ENCODE measurements at regions not wholly inside any gene's neighbourhood (a gene's known extent, or its start where the extent isn't known, plus 50 kb on each side); places are given as distances from the start of the nearest gene placed in this dataset.

DNA sequence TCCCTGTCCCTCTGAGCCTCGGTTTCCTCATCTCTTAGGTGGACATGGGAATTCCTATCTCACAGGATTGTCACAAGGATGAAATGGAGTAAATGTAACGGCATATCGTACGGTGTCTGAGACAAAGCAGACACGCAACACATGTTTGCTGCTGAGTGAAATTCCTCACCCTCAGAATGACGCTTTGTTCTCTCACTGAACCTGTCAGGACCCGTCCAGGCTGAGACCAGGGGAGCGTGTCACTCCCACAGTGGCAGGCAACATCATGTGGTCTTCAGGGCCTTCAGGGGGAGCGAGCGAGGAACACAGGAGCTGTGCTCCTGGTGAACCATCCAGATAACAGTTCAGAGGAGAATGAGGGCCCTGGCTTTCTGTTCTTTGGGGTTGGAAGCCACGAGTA lies 74.2 kb downstream of the TOMM20 start:
- no peaks in the 10 kb centered on the region for H3K27me3 Mint-ChIP-seq
- CTCF ChIA-PET = interaction anchor here (0.7 kb wide), 1 partner anchor 29 kb away, joined by 3 read pairs; no protein-coding TSS in a partner anchor
- Histone ChIP-seq H3K9me3 (ENCODE audit: control extremely low read depth in 1 of 3, control insufficient read depth in 2 of 3, insufficient read depth in 1 of 3, low read length in 2 of 3) (no peaks in the 10 kb centered on the region), H2AFZ (ENCODE audit: insufficient read depth, low read depth, low read length, poor library complexity, severe bottlenecking) (no peak overlapping the region), H3K36me3 (replicated peaks in 1 of 2; ENCODE audit: control extremely low read depth in 1 of 2, control insufficient read depth in 1 of 2, extremely low read depth in 1 of 2, insufficient read depth in 2 of 2, low read length in 1 of 2) (no peaks in the 10 kb centered on the region), H3K27ac (ENCODE audit: low read length in 2 of 2) (no peak overlapping the region), H3K4me1 (ENCODE audit: control insufficient read depth in 2 of 2, insufficient read depth in 2 of 2, low read length in 2 of 2) (peaks cover 0 to 4% of the 10 kb centered on the region in 2 donors), H3K9ac (ENCODE audit: low read length) (no peak overlapping the region), H3K79me2 (ENCODE audit: control insufficient read depth, insufficient read depth, low read length) (no peaks in the 10 kb centered on the region), H3K4me2 (replicated peaks; ENCODE audit: low read depth, low read length, poor library complexity, severe bottlenecking) (no peak overlapping the region), H3K27me3 (replicated peaks in 1 of 4; ENCODE audit: control extremely low read depth in 1 of 4, control insufficient read depth in 3 of 4, insufficient read depth in 4 of 4, low read length in 3 of 4) (no peaks in the 10 kb centered on the region), H4K20me1 (ENCODE audit: control insufficient read depth, insufficient read depth, low read length, poor library complexity, severe bottlenecking) (no peaks in the 10 kb centered on the region), H3K4me3 (ENCODE audit: control extremely low read depth in 1 of 5, extremely low read depth in 1 of 5, insufficient read depth in 1 of 5, low read depth in 2 of 5, low read length in 4 of 5) (no peak overlapping the region)
- WGBS (ENCODE audit: insufficient coverage) = 98% methylated on average over 11 of the region's 11 CpGs
- H3K9me3 Mint-ChIP-seq (ENCODE audit: insufficient read depth) = no peaks in the 10 kb centered on the region
- H3K4me3 Mint-ChIP-seq = no peak overlapping the region
- intact Hi-C loops (cut with micrococcal nuclease) = no loop called here
- H3K27ac Mint-ChIP-seq = peak overlapping the region; percentile 10
- POLR2A ChIA-PET = no interaction called here
- DNase-seq = no peak
- H3K4me1 Mint-ChIP-seq = peaks cover 20% of the 10 kb centered on the region
- no peak for ATAC-seq (ENCODE audit: low read depth)
- TF ChIP-seq EZH2 (IDR thresholded peaks at IDR 0.05; ENCODE audit: borderline replicate concordance, insufficient read depth, low read depth, low read length, poor library complexity, severe bottlenecking) = no peak
- TF ChIP-seq, protein P1, sequence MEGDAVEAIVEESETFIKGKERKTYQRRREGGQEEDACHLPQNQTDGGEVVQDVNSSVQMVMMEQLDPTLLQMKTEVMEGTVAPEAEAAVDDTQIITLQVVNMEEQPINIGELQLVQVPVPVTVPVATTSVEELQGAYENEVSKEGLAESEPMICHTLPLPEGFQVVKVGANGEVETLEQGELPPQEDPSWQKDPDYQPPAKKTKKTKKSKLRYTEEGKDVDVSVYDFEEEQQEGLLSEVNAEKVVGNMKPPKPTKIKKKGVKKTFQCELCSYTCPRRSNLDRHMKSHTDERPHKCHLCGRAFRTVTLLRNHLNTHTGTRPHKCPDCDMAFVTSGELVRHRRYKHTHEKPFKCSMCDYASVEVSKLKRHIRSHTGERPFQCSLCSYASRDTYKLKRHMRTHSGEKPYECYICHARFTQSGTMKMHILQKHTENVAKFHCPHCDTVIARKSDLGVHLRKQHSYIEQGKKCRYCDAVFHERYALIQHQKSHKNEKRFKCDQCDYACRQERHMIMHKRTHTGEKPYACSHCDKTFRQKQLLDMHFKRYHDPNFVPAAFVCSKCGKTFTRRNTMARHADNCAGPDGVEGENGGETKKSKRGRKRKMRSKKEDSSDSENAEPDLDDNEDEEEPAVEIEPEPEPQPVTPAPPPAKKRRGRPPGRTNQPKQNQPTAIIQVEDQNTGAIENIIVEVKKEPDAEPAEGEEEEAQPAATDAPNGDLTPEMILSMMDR (IDR thresholded peaks at IDR 0.05) = no peak

DNA sequence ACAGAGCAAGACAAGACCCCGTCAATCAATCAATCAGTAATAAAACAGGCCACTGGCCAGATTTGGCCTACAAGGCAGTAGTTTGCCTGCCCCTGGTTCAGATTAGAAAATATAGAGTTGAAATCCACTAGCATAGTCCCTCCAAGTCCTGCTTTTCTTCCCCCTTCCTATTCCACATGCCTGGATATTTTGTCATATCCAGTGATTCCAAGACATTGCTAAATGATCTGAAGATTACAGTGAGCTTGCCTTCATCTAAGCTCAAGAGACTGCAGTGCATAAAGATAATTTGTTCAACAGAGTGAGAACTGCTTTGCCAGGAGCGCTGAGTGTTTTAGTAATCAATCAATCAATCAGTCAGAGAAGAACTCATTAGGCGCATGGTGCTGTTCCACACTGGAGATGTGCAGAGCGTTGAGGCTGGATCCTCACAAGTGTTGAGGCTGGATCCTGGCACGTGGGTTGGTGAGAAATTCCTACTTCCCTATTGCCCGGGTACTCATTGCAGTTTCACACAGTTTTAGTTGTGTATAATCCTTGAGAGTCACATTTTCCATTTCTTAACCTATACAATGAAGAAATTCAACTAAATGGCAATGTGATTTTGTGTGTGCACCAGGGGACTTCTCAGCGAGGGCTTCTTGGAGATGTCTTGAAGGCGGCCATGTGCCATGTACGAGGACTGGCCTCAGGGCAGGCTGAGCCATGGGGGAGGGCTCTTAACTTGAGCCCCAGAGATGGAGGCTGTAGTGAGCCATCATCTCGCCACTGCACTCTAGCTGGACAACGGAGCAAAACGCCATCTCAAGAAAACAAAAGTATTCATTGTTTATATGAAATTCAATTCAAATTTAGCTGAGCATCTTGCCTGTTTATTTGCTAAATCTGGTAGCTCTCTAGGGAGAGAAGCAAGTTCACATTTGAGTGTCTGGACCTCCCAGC lies 76.3 kb downstream of the TOMM20 start:
- no peak overlapping the region for H3K9ac ChIP-seq (ENCODE audit: low read length)
- no peaks in the 10 kb centered on the region for H3K9me3 Mint-ChIP-seq (ENCODE audit: insufficient read depth)
- ATAC-seq (ENCODE audit: low read depth) (no peak), DNase-seq (no peak)
- POLR2A ChIA-PET = no interaction called here
- CTCF ChIA-PET = interaction anchor here (0.6 kb wide), 1 partner anchor 32 kb away, joined by 3 read pairs; no protein-coding TSS in a partner anchor
- no peaks in the 10 kb centered on the region for H3K36me3 ChIP-seq (replicated peaks in 1 of 2; ENCODE audit: control extremely low read depth in 1 of 2, control insufficient read depth in 1 of 2, extremely low read depth in 1 of 2, insufficient read depth in 2 of 2, low read length in 1 of 2)
- TF ChIP-seq, protein P1 (IDR thresholded peaks at IDR 0.05) = no peak
- no peak for TF ChIP-seq EZH2 (IDR thresholded peaks at IDR 0.05; ENCODE audit: borderline replicate concordance, insufficient read depth, low read depth, low read length, poor library complexity, severe bottlenecking)
- H3K27ac Mint-ChIP-seq = no peak overlapping the region
- no peak overlapping the region for H3K4me3 ChIP-seq (ENCODE audit: control extremely low read depth in 1 of 5, extremely low read depth in 1 of 5, insufficient read depth in 1 of 5, low read depth in 2 of 5, low read length in 4 of 5)
- no peaks in the 10 kb centered on the region for H4K20me1 ChIP-seq (ENCODE audit: control insufficient read depth, insufficient read depth, low read length, poor library complexity, severe bottlenecking)
- H3K9me3 ChIP-seq (ENCODE audit: control extremely low read depth in 1 of 3, control insufficient read depth in 2 of 3, insufficient read depth in 1 of 3, low read length in 2 of 3) = no peaks in the 10 kb centered on the region
- no peaks in the 10 kb centered on the region for H3K27me3 ChIP-seq (replicated peaks in 1 of 4; ENCODE audit: control extremely low read depth in 1 of 4, control insufficient read depth in 3 of 4, insufficient read depth in 4 of 4, low read length in 3 of 4)
- H3K79me2 ChIP-seq (ENCODE audit: control insufficient read depth, insufficient read depth, low read length) = no peaks in the 10 kb centered on the region
- peaks cover 12 to 21% of the 10 kb centered on the region in 2 donors for H3K4me1 ChIP-seq (ENCODE audit: control insufficient read depth in 2 of 2, insufficient read depth in 2 of 2, low read length in 2 of 2)
- no peak overlapping the region for H3K4me3 Mint-ChIP-seq
- H3K27me3 Mint-ChIP-seq = no peaks in the 10 kb centered on the region
- H2AFZ ChIP-seq (ENCODE audit: insufficient read depth, low read depth, low read length, poor library complexity, severe bottlenecking) = no peak overlapping the region
- no peak overlapping the region for H3K4me2 ChIP-seq (replicated peaks; ENCODE audit: low read depth, low read length, poor library complexity, severe bottlenecking)
- peaks cover 35% of the 10 kb centered on the region for H3K4me1 Mint-ChIP-seq
- 100% methylated on average over 3 of the region's 12 CpGs for WGBS (ENCODE audit: insufficient coverage)
- intact Hi-C loops (cut with micrococcal nuclease) = no loop called here
- no peak overlapping the region for H3K27ac ChIP-seq (ENCODE audit: low read length in 2 of 2)
